Peyer's patch (tissue), 4 donors: ENCODE measurements at regions not wholly inside any gene's neighbourhood (a gene's known extent, or its start where the extent isn't known, plus 50 kb on each side); places are given as distances from the start of the nearest gene placed in this dataset.

Experiments used
- POLR2A ChIP-seq, 2 donors: fragments of 450-650 bp; IDR thresholded peaks; one replicate each; pipeline ENCODE4 v1.5.1; 2017; ENCODE audit warnings: antibody characterized with exemption in 2 of 2, mild to moderate bottlenecking in 2 of 2, moderate library complexity in 2 of 2
- TF ChIP-seq, protein P1 (sequence below), 6 experiments: fragments of 450-650 bp in 4 of 6; fragments of 200-600 bp in 2 of 6; sonication (generic) in 1 of 6; IDR thresholded peaks; one replicate each; pipeline ENCODE4 v1.5.1; 2017 to 2019; ENCODE audit warnings: antibody characterized with exemption in 6 of 6, mild to moderate bottlenecking in 3 of 6, moderate library complexity in 1 of 6

DNA sequence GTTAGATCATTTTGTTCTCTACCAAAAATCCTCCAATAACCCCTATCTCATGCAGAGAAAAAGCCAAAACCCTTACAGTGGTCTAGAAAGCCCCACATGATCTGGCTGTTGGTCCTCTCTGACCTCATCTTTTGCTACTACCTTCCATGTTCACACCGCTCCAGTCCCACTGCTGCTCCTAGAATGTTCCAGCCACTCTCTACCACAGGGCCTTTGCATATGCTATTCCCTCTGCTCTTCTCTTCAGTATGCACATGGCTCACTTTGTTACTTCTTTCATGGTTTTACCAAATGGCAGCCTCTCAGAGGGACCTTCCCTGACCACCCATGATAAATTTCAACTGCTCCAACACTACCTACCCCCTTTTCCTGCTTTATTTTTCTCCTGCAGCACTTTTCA lies 193.5 kb upstream of the CCDC150 start:
- TF ChIP-seq, protein P1, sequence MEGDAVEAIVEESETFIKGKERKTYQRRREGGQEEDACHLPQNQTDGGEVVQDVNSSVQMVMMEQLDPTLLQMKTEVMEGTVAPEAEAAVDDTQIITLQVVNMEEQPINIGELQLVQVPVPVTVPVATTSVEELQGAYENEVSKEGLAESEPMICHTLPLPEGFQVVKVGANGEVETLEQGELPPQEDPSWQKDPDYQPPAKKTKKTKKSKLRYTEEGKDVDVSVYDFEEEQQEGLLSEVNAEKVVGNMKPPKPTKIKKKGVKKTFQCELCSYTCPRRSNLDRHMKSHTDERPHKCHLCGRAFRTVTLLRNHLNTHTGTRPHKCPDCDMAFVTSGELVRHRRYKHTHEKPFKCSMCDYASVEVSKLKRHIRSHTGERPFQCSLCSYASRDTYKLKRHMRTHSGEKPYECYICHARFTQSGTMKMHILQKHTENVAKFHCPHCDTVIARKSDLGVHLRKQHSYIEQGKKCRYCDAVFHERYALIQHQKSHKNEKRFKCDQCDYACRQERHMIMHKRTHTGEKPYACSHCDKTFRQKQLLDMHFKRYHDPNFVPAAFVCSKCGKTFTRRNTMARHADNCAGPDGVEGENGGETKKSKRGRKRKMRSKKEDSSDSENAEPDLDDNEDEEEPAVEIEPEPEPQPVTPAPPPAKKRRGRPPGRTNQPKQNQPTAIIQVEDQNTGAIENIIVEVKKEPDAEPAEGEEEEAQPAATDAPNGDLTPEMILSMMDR (IDR thresholded peaks at IDR 0.05), result no peak
- no peak for TF ChIP-seq POLR2A (IDR thresholded peaks at IDR 0.05)
